ENCODE measurements at regions not wholly inside any gene's neighbourhood (a gene's known extent, or its start where the extent isn't known, plus 50 kb on each side); places are given as distances from the start of the nearest gene placed in this dataset.
"Not testable (repeated sequence)": the region's sequence is repeated elsewhere in the genome, so short reads cannot be mapped to it uniquely, and the experiment has no call there.

GRCh38 chr3:101124125-101124524, 130.9 kb upstream of the ABI3BP start:
- DNase-seq (ENCODE audit: insufficient read length, low spot score): no peak
- no peak for FAIRE-seq

GRCh38 chr3:101123081-101123480, 129.9 kb upstream of the ABI3BP start:
- FAIRE-seq: no peak
- no peak for DNase-seq (ENCODE audit: insufficient read length, low spot score)

More at GRCh38 chr3:101124125-101124524, 130.9 kb upstream of the ABI3BP start:
- TF ChIP-seq POLR2A (IDR thresholded peaks at IDR 0.05; ENCODE audit: low read depth, low read length): no peak

GRCh38 chr3:101122681-101123080, 129.5 kb upstream of the ABI3BP start:
- TF ChIP-seq POLR2A (IDR thresholded peaks at IDR 0.05; ENCODE audit: low read depth, low read length): no peak
- no peak for DNase-seq (ENCODE audit: insufficient read length, low spot score)
- FAIRE-seq: no peak

More at GRCh38 chr3:101123081-101123480, 129.9 kb upstream of the ABI3BP start:
- TF ChIP-seq POLR2A (IDR thresholded peaks at IDR 0.05; ENCODE audit: low read depth, low read length): no peak

GRCh38 chr3:101120039-101120438, 126.8 kb upstream of the ABI3BP start:
- TF ChIP-seq POLR2A (IDR thresholded peaks at IDR 0.05; ENCODE audit: low read depth, low read length): no peak
- DNase-seq (ENCODE audit: insufficient read length, low spot score): no peak
- no peak for FAIRE-seq

- FAIRE-seq: no peak
- no peak for TF ChIP-seq POLR2A (IDR thresholded peaks at IDR 0.05; ENCODE audit: low read depth, low read length)
- DNase-seq (ENCODE audit: insufficient read length, low spot score): no peak
Measured at GRCh38 chr3:101119535-101119934, 126.3 kb upstream of the ABI3BP start.

GRCh38 chr3:101117980-101118379, 124.8 kb upstream of the ABI3BP start:
- no peak for TF ChIP-seq POLR2A (IDR thresholded peaks at IDR 0.05; ENCODE audit: low read depth, low read length)
- no peak for DNase-seq (ENCODE audit: insufficient read length, low spot score)
- FAIRE-seq: no peak

- TF ChIP-seq POLR2A (IDR thresholded peaks at IDR 0.05; ENCODE audit: low read depth, low read length): no peak
- DNase-seq (ENCODE audit: insufficient read length, low spot score) (no peak), FAIRE-seq (no peak)
Measured at GRCh38 chr3:101117465-101117864, 124.2 kb upstream of the ABI3BP start.

- not testable (repeated sequence) for DNase-seq (ENCODE audit: insufficient read length, low spot score); FAIRE-seq
Measured at GRCh38 chr3:101110295-101110694, 117.1 kb upstream of the ABI3BP start.

GRCh38 chr3:101104321-101104720, 111.1 kb upstream of the ABI3BP start:
- no peak for FAIRE-seq
- TF ChIP-seq POLR2A (IDR thresholded peaks at IDR 0.05; ENCODE audit: low read depth, low read length): no peak

GRCh38 chr3:101102678-101103296, 109.6 kb upstream of the ABI3BP start:
- DNase-seq (ENCODE audit: insufficient read length, low spot score) (no peak), FAIRE-seq (no peak)
- no peak for TF ChIP-seq POLR2A (IDR thresholded peaks at IDR 0.05; ENCODE audit: low read depth, low read length)

More at GRCh38 chr3:101104321-101104720, 111.1 kb upstream of the ABI3BP start:
- no peak for DNase-seq (ENCODE audit: insufficient read length, low spot score)

GRCh38 chr3:101100361-101101009, 107.3 kb upstream of the ABI3BP start:
- FAIRE-seq: no peak
- TF ChIP-seq POLR2A (IDR thresholded peaks at IDR 0.05; ENCODE audit: low read depth, low read length): no peak
- no peak for DNase-seq (ENCODE audit: insufficient read length, low spot score)

GRCh38 chr3:101099791-101100190, 106.6 kb upstream of the ABI3BP start:
- DNase-seq (ENCODE audit: insufficient read length, low spot score): no peak
- FAIRE-seq: no peak
- no peak for TF ChIP-seq POLR2A (IDR thresholded peaks at IDR 0.05; ENCODE audit: low read depth, low read length)

- no peak for DNase-seq (ENCODE audit: insufficient read length, low spot score)
- TF ChIP-seq POLR2A (IDR thresholded peaks at IDR 0.05; ENCODE audit: low read depth, low read length): no peak
- FAIRE-seq: no peak
Measured at GRCh38 chr3:101096444-101096843, 103.2 kb upstream of the ABI3BP start.

GRCh38 chr3:101095693-101096430, 102.6 kb upstream of the ABI3BP start:
- FAIRE-seq (peak; percentile 36), DNase-seq (ENCODE audit: insufficient read length, low spot score) (no peak)
- no peak for TF ChIP-seq POLR2A (IDR thresholded peaks at IDR 0.05; ENCODE audit: low read depth, low read length)
